SK-N-DZ (cell line): ENCODE measurements at regions not wholly inside any gene's neighbourhood (a gene's known extent, or its start where the extent isn't known, plus 50 kb on each side); places are given as distances from the start of the nearest gene placed in this dataset.

ENCODE experiments used
- DNase-seq: peaks from one replicate; pipeline ENCODE4 v3.0.0-alpha.2; 2015; ENCODE audit warnings: low spot score

- DNase-seq: no peak
Observed at GRCh38 chr3:57009802-57010201, 50.7 kb upstream of the SPATA12 start.

DNA sequence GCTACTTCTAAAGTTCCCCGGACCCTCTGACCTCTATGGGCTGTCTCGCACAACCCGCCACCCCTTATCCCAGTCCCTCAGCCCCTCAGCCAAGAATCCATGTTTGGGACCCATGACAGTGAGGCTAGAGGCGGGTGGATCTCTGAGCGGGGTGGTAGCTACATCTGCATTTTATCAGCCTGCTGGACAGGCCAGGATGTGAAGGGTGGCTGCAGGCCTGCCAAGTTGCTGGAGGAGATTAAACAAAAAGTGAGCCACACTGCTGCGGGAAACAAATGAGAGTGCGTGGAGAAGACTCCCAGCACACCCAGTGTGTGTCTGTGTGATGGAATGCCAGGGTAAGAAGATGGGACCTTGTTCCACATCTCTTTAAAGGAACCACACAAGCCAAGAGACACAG is 51.1 kb upstream of the SPATA12 start:
- DNase-seq: no peak

GRCh38 chr3:57007521-57008460 is 52.7 kb upstream of the SPATA12 start:
- DNase-seq: no peak

- DNase-seq: no peak
Observed at GRCh38 chr3:57006949-57007419, 53.5 kb upstream of the SPATA12 start.

GRCh38 chr3:57006179-57006657 is 54.2 kb upstream of the SPATA12 start:
- DNase-seq: no peak

DNA sequence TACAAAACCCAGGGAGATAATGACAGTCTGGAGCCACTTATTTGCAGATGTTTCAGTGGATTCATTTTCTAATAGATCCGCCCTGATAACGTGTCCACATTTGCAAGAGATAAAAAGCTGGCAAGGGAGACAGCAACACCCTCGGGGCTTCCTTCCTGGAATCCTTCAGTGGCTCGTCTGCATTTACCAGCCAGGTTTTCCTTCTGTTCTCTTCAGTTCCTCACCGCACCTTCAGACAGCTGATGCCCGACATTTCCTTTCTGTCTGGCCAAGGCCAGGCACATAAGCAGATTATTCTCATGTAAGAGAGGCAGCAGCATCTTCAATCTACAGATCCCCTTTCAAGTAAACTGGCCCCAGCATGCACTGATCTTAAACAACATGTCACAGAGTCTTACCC is 56.2 kb upstream of the SPATA12 start:
- DNase-seq: no peak

DNA sequence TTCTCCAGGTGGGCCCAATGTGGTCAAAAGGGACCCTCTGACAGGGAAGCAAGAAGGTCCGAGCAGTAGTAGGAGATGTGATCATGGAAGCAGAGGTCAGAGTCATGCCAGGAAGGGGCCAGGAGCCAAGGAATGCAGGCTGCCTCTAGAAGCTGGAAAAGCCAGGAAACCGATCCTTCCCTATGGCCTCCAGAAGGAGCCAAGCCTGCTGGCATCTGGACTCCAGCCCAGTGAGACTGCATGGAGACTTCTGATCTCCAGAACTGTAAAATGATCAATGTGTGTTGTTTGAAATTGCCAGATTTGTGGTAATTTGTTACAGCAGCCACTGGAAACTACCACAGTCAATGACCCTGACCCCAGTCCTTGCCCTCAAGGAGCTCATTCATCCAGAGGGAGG is 56.8 kb upstream of the SPATA12 start:
- no peak for DNase-seq

DNA sequence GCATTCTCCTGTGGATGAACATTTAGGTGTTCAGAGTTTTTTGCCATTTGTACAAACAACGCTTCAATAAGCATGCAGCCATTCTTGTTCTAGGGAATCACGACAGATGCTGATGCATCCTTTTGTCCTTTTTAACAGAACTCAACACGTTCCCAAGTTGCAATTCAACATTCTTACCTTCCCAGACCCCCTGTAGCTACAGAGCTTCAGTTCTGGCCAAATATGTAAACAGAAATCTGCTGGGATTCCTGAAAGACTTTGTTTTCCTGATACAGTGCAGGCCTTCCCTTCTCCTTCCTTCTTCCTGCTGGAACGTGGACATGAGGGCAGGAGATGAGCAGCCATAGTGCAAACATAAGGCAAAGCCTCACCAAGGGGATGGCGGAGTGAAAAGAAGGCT is 59.1 kb upstream of the SPATA12 start:
- no peak for DNase-seq

GRCh38 chr3:57000012-57000411 is 60.5 kb upstream of the SPATA12 start:
- DNase-seq: no peak

- no peak for DNase-seq
Observed at GRCh38 chr3:56999547-56999946, 60.9 kb upstream of the SPATA12 start.

DNA sequence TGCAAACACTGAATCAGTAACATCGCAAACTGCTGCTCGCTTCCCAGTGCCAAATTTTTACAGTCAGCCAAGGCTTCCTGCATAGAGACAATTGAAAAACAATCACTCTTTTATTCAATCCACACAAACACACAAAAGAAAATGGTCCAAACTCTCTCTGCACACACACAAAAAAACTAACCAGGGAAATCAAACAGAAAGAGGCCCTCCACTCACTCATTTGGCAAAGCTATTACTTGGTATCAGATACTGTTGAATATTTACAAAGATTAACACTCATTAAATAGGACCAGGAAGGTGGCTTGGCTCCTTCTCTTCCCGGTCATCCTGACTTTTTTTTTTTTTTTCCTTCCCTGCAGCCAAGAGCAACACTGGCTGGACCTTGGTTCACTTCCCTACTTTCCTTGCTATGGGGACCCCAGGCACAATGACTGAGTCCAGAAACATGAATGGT is 62.4 kb upstream of the SPATA12 start:
- DNase-seq: no peak

- no peak for DNase-seq
Observed at GRCh38 chr3:56997675-56998074, 62.8 kb upstream of the SPATA12 start.

DNA sequence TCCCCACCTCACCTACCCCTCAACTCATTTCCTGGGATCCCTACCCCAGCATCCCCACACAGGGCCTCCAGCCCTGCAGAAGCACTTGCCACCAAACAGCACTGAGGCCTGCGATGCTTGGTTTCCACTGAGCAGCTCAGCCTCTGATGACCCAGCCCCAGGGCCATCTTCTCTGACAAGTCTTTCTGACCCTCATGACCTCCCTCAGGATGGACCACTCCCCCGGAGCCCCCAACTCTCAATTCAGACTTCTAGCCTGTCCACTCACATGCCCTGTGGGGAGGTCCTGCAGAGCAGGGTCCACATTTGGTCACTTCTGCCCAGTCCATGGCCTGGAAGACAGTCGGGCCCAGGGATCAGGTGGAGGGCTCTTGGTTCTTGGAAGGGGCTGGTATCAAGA is 63.4 kb upstream of the SPATA12 start:
- no peak for DNase-seq

GRCh38 chr3:56994391-56994790 is 66.1 kb upstream of the SPATA12 start:
- no peak for DNase-seq

- no peak for DNase-seq
Observed at GRCh38 chr3:56990641-56991015, 69.8 kb upstream of the SPATA12 start.

DNA sequence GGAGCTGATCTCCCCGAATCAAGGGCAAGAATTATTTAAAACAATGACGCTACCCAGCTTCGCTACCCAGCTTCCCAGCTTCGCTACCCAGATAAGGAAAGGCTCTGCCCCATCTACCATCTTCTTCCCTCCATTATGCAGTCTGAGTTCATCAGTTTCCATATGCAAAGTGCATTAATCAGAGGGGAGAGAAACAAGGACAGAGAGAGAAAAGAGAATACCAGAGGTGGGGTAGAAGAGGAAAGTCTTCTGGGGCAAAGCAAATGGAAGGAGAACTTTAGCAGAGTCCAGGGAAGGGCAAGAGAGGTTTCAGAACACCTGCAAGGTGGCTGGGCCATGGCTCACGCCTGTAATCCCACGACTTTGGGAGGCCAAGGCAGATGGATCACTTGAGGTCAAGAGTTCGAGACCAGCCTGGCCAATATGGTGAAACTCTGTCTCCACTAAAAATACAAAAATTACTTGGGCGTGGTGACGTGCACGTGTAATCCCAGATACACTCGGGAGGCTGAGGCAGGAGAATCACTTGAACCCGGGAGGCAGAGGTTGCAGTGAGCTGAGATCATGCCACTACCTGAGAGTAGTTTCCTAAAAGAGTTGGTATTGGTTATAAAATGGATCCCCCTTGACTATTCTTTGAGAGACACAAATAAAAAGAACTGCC is 70.4 kb upstream of the SPATA12 start:
- no peak for DNase-seq

DNA sequence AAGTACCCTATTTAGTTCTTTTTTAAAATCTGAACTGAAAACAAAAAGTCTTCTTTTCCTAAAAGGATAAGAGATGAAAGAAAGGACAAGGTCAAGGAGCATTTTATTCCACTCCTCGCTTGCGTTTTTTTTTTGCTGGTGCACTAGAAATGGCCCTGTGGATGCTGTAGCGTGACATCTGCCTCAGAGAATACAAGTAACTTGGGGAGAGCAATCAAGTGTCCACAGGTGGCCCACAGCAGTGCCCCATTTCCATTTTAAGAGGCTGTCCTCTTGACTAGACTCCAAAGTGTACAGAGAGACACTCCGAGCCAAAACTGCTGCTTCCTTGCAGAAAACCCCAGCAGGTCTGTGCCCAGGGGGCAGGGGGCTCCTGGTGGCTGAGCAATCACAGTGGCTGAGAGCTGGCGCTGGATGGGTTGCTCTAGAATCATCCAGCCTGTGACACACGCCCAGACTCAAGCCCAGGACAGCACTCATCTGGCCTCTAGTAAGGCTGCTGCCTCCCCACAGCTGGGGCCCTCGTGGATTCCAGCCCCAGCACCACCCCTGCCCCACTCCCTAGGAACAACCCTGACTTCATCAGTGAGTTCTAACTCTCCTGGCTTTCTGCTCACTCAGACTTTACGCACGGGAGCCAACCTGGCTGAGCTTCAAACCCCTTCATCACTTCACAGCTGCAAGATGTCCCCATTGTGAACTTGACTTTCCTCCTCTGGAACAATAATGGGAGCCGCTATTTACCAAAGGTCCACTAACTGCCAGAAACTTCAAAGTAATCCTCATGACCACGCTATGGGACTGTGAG is 71.1 kb upstream of the SPATA12 start:
- no peak for DNase-seq

DNA sequence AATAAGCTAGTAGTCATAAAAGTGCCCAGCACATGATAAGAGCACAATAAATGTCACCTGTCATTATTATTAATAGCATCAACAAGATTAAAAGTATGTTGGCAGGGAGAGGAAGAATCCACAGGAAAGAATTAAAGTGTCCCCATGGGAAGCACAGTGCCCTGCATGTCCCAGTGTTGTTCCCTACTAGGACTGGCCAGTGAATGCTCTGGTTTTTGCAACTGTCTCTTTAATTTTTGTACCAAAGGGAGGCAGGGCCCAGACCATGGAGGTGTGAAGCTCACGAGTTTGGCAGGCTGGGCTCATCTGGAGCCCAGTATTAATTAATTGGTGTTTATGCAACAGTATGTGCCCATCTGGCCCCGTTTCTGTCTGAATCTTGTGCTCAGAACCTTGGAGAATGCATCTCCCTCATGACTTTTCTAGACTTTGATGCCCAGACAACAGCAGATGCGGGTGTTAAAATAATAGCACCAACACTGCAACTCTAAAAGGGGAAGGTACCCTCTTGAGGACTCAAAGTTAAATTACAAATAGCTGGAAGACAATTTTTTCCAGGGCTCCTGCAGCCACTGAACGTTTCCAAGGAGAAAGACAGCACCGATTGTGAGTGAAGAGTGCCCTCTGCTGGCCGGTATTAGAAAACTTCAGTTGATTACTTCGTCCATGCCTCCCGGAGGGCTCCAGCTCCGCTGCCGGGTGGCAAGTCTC is 71.9 kb upstream of the SPATA12 start:
- peak; percentile 78 for DNase-seq

DNA sequence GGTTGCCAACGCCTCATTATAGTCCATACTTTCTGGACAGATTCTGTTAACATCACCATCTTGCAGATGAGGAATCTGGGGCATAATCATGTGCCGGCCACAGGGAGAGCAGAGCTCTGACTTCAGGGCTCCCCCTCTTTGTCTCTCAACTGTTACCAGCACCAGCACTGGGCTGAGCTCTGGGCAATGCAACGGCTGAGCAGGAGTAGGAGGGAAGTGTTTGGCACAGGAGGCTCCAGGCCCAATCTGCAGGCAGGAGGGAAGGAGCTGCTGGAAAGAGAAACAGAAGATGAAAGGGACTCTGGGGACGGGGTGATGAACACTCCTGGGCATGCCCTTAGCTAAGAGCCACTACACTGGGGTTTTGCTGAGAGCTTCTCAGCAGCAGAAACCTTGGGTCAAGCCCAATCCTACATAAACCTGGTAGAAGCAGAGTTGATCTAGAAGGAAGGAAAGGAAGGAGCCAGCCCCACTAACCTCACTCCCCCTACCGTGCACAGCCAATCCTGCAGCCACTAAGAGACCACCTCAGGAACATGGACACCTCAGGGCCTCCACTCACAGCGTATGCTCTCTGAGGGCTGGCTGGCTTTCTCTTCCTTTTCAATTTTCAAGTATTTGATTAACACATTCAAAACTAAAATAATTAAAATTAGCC is 73.1 kb upstream of the SPATA12 start:
- peak; percentile 35 for DNase-seq

DNA sequence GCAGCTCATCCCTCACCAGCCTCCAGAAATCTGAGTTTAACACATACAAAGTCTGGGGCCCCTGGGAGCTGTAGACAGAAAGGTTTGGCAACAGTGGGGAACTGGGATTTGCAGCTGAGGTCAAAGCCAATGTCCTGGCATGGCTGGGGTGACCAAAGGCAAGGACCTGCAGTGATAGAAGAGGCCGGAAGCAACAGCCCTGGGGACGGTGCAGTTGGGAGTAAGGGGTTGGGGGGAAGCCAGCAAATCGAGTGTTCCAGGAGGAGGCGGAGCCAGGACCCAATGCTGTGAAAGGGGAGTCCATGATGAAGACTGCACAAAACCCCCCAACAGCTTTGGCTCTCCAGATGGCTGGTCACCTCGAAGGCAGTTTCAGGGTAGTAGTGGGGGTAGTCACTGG is 74.1 kb upstream of the SPATA12 start:
- DNase-seq: no peak

DNA sequence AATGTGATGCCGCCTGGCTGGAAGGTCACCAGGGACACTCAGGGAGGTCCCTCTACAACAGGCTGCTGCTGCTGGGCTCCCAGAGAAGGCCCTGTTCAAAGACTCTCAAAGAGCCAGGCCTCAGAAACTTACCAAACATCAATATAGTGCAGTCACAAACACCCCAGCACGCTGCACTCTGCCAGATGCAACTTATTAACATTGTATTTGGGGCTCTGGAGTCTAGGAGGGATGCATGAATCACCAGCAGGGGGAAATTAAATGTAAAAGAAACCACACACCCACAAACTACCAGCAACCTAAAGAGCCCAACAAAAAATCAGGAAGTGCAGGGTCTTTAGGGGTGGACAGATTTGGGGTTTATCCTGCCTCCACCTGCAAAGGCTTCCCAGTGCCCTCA is 74.6 kb upstream of the SPATA12 start:
- no peak for DNase-seq
